Hematopoietic multipotent progenitor cell treated with erythropoietin and hydrocortisone succinate and interleukin-3 and kit ligand, for 8 days (in vitro differentiated cells): ENCODE measurements at regions not wholly inside any gene's neighbourhood (a gene's known extent, or its start where the extent isn't known, plus 50 kb on each side); places are given as distances from the start of the nearest gene placed in this dataset.
"Not testable (repeated sequence)": the region's sequence is repeated elsewhere in the genome, so short reads cannot be mapped to it uniquely, and the experiment has no call there.

ENCODE experiments used
- DNase-seq: peaks from one replicate; pipeline ENCODE4 v3.0.0-alpha.2; 2015

DNA sequence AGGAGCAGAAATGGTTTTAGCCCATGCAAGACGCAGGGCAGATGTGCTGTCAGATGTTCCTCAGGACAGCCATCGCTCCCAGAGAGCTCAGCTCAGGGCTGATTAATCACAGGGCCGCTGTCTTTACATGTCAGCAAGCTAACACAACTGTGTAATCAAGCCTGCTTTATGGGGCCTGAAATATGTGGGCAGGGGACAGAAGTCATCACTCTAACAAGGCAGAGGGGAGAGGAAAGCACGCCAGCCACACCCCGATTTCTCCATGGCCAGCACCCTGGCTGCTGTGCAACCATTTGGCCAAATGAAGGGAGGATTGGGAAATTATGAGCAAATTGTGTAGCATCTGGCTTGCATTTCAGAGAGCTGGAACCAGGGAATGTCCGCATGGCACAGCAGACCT is 368.8 kb downstream of the NPHP4 start:
- no peak for DNase-seq

- DNase-seq, result no peak
Measured at GRCh38 chr1:5622412-5622811, 369.8 kb downstream of the NPHP4 start.

DNA sequence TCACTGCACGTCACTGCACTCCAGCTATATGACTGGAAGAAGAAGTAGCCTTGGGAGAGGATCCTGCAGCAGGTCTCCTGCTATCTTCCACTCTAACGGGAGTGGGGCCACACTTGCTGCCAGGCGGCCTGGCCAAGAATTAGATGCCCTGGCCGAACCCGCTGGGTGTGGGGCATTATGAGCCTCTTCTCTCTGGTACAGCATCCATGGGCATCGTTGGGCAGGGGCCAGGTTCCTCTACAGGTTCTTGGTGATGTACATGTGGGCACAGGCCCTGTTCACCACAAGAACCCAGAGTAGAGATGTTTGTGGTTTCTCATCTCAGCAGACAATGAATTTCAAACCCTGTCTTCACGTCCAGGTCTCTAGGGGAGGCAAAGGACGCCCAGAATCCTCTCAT is 370.5 kb downstream of the NPHP4 start:
- DNase-seq, result no peak

DNA sequence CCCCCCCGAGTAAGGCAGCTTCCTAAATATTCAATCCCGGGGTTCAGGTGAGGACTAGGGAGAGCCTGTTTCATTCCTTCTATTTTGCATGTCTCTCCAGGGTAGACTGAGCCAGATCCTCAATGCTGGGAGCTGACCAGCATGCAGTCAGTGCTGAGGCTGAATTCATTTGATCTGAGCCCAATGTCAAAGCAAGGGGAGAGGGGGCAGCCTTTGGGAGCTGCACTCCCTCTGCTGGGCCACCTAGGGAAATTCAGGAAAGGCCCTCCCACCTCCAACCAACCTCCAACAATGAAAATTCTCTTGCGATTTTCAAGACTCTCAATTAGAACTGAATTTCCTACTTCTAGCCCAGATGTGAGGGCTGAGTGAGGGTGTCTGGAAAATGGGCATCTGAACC is 371.2 kb downstream of the NPHP4 start:
- peak; percentile 2 for DNase-seq

DNA sequence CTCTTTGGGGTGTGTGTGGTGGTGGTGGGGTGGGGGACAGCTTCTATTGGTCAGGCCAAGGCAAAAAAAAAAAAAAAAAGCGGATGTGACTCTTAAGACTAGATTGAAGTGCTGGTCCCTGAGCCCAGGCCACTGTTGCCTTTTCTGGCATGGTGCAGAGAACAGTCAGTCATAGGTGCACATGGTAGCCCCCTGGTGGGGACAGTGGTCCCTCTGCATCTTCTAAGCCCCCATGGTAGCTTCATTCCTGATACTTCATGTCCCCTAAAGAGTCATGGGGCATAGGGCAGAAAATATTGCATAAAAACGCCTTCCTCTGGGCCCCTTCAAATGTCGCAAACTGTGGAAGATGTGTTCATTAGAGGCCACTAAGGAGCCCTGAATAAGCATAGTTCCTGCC is 371.8 kb downstream of the NPHP4 start:
- no peak for DNase-seq

DNA sequence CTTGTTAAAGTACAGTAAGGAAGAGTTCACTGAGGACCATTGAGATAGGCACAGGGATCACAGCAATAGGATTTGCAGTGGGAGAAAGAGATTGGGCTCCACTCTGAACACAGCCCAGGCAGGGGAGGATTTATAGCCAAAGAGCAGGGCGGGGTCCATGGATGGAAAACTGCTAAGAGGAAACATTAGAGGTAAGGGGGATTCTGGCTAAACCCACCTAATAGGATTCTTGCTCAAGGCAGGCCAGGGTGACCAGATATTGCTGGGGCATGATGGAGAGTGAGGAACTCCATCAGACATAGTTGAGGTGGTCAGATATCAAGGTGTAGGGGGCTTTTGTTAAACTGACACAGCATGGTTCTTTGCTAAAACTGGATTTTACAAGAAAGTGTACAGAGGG is 372.8 kb downstream of the NPHP4 start:
- DNase-seq, result no peak

DNA sequence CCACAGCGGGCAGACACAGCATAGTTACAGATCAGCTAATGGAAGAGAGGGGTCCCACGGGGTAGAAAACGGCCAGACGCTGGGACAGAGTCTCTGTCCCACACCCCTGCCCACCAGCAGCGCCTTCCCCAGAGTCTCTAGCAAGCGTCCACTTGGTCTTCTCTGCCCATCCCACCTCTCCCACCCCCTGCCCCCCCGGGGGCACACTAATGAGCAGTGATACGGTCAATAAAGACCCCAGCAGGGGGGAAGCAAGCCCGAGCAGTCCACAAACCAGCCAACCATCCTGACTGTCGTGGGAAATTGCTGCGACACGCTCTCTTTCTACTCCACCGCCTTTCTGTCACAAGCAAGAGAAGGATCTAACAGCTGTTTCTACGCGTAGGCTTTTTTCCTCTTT is 374.7 kb downstream of the NPHP4 start:
- DNase-seq, result no peak

- DNase-seq, result no peak
Measured at GRCh38 chr1:5617179-5617520, 375.1 kb downstream of the NPHP4 start.

DNA sequence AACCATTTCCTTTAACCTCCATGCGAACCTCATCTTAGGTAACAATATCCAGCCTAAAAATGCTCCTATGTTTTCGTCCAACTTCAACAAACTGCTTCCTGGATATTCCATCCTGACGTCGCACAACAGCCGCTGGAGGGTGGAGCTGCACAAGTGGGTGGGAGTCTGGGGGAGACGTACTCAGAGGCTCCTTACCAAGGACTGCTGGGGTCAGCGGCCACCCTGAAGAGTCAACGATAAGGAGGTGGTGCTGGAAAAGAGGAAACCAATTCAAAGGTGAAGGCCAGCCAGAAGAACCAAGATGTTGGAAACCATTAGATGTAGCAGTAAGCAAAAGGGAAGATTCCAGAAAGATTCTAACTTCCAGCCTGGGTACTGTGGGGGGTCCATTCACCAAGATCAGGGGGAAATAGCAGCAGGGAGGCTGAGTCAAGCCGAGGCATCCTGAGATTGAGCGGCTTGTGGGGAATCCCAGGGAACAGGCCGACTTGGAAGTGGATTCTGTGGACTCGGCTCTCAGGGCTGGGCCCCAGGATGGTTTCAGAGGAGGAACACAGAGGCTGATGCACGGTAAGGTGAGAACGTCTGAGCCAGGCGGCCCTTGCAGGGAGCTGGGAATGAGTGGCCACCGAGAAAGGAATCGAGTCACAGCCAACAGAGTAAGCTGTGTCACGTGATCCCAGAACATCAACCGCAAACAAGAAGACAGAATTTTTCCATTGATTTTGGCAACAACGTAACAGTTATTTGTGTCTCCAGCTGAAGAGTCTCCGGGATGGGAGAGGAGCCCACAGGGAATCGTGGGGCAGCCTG is 375.7 kb downstream of the NPHP4 start:
- no peak for DNase-seq

DNA sequence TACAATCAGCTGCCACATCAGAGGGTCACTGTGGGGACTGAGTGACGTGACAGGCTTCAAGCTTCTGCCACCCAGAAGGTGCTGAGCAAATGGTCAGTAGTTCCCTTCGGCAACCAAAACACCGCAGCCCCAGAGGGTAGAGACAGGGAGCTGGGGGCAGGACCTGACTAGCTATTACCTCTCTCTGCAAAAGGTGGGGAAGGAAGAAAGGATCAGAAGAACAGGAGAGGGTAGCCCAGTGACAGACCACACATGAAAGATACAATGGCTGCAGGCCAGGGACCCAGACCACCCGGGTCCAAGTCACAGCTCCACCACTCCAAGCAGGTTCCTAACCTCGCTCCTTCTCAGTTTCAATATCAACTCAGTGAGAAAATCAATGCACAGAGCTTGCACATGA is 377.1 kb downstream of the NPHP4 start:
- DNase-seq, result no peak

DNA sequence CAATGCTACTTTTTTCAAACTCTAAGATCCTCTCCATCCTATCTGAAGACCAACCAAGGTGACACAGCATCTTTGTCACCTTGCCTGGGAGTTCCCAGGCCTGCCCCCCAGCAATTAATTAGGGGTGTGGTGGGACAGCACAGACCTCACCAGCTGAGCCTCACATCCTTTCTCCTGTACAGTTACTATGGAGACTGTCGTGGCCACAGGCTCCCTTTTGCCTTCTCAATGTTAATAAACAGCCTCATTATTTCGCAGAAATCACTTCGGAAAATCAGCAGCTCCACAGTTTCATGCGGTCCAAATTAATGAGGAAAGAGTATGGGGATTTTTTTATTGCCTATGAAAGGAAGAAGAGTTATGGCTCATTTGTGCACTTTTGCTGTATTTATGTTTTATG is 378.3 kb downstream of the NPHP4 start:
- DNase-seq, result no peak

DNA sequence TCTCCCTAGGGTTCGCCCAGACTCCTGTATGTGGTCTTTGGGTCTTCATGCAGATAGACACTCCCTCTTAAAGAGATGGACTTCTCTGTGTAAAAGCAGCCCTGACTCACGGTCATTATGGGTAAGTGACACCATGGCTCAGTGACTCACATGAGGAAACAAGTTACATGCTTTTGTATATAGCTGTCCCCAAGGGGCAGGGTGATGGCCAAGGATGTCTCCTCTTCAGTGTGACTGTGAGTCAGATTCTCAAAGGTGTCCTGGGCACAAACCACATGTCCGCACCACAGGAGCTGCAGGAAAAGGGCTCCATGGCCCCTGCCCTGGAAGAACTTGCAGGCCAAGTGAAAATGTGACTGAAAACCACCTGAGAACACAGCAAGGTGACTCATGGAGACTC is 380.4 kb downstream of the NPHP4 start:
- DNase-seq, result no peak

GRCh38 chr1:5611431-5611830 is 380.8 kb downstream of the NPHP4 start:
- no peak for DNase-seq

- no peak for DNase-seq
Measured at GRCh38 chr1:5610432-5610831, 381.8 kb downstream of the NPHP4 start.

DNA sequence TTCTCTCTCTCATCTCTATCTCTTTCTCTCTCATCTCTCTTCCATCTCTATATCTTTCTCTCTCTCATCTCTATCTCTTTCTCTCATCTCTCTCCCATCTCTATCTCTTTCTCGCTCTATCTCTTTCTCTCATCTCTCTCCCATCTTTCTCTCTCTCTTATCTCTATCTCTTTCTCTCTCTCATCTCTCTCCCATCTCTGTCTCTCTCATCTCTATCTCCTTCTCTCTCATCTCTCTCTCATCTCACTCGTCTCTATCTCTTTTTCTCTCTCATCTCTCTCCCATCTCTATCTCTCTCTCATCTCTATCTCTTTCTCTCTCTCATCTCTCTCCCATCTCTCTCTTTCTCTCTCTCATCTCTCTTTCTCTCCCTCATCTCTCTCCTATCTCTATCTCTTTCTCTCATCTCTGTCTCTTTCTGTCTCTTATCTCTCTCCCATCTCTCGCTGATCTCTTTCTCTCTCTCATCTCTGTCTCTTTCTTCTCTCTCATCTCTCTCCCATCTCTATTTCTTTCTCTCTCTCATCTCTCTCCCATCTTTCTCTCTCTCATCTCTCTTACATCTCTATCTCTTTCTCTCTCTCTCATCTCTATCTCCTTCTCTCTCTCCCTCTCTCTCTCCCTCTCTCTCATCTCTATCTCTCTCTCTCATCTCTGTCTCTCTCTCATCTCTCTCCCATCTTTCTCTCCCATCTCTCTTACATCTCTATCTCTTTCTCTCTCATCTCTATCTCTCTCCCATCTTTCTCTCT is 388.7 kb downstream of the NPHP4 start:
- no peak for DNase-seq

DNA sequence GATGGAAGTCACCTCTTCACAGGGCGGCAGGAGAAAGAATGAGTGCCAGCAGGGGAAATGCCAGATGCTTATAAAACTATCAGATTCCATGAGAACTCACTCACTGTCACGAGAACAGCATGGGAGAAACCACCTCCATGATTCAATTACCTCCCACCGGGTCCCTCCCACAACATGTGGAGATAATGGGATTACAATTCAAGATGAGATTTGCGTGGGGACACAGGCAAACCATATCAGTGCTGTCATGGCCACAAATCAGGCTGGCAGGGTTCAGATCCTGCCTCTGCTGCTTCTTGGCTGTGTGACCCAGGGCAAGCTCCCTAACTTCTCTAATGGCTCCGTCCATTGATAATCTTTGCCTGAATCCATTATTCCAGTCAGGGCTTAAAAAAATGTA is 389.5 kb downstream of the NPHP4 start:
- DNase-seq, result not testable (repeated sequence)

- no peak for DNase-seq
Measured at GRCh38 chr1:5601516-5601915, 390.7 kb downstream of the NPHP4 start.

DNA sequence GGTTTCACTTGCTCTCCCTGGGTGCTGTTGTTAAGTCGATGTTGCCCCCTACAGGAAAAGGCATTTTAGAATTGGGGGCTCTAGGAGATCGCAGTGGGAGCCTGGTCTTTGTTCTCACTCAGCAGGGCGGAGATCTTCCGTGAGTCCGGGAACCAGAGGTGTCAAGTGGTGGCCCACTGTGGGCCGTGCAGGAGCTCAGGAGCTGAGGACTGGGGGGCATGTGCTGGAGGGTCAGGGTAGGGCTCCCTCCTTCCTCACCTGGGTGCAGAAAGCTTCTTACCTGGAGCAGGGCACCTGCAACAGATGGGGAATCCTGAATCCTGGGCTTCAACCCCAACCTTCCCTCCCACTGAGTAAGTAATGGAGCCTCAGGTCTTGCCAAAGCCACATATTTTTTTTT is 392.7 kb downstream of the NPHP4 start:
- no peak for DNase-seq

DNA sequence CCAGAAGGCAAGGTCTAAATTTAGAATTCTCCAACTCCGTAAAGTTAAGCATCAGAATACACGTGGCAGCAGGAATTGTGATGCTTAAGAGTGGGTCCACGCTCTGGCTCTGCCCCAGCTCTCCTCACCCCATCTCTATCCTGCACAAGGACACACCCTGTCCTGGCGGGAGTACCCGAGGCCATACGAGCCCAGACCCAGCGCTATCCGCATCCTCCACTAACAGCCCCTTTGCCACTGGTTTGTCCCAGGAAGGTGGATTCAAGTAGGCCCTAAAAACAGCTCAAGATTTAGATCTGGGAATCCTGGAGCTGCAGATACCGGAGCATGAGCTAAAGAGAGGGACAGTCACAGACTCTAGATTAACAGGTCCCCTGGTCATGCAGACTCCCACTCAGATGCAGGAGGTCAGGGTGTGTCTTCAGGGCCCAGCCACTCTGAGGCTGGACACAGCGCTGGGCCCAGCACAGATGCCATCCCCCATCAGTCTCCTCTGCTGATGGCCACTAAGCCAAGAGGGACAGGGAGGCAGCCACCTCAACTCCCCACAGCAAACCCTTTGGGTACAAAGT is 393.3 kb downstream of the NPHP4 start:
- DNase-seq, result no peak

GRCh38 chr1:5597991-5598823 is 394.0 kb downstream of the NPHP4 start:
- DNase-seq, result no peak

DNA sequence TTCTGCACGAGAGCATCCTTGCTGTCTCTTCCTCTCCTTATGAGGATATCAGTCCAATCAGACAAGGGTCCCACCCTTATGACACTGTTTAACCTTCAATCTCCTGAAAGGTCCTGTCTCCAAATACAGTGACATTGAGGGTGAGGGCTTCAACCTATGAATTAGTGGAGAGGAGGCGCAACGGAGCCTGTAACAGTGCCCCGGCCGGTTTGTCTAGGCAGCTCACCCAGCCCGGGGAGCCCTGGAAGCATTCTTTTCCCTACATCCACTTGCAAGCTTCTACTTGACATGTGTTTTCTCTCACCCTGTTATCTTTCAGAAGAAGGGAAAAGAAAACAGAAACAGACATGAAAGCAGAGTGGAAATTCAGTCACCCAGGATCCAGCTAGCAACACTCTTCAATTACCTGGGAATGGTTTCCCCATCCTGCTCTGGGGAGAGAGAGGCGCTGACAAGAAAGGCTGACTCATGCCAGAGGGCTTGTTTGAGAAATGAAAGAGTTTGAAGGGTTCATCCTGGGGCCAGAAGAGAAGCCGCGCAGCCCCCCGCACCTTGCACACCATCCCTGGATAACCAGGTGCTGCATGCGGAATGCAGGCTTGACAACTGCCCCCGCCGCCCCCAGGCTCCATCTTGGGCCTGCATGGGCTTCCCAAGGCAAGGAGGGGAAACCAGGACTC is 394.9 kb downstream of the NPHP4 start:
- no peak for DNase-seq

- DNase-seq, result no peak
Measured at GRCh38 chr1:5596651-5597050, 395.6 kb downstream of the NPHP4 start.
